Effector CD4-positive, alpha-beta T cell (primary cell): ENCODE measurements at regions not wholly inside any gene's neighbourhood (a gene's known extent, or its start where the extent isn't known, plus 50 kb on each side); places are given as distances from the start of the nearest gene placed in this dataset.
"Not testable (repeated sequence)": the region's sequence is repeated elsewhere in the genome, so short reads cannot be mapped to it uniquely, and the experiment has no call there.

ENCODE experiments used
- DNase-seq: peaks from one replicate; pipeline ENCODE4 v3.0.0-alpha.2; 2020

DNA sequence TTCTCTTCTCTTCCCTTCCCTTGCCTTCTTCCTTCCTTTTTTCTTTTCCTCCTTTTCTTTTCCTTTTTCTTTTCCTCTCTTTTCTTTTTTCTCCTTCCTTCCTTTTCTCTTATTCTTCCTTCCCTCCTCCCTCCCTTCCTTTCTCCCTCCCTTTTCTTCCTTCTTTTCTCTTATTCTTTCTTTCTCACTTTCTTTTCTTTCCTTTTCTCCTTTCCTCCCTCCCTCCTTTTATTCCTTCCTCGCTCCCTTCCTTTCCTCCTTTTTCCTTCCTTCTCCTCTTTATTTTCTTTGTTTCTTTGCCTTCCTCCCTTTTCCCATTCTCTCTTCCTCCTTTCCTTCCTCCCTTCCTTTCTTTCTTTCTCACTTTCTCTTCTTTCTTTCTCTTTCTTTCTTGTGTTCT, 146.1 kb downstream of the ZNF92 start:
- not testable (repeated sequence) for DNase-seq

GRCh38 chr7:65545465-65546161, 172.0 kb downstream of the ZNF92 start:
- DNase-seq: not testable (repeated sequence)

- not testable (repeated sequence) for DNase-seq
Observed at GRCh38 chr7:65549589-65550443, 176.2 kb downstream of the ZNF92 start.

DNA sequence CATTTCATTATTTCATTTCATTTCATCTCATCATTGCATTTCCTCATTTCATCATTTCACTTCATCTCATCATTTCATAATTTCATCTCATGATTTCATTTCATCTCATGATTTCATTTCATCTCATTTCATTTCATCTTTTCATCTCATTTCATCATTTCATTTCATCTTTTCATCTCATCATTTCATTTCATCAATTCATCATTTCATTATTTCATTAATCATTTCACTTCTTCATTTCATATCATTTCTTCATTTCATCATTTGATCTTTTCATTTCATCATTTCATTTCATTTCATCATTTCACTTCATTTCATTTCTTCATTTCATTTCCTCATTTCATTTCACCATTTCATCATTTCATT, 176.8 kb downstream of the ZNF92 start:
- not testable (repeated sequence) for DNase-seq

DNA sequence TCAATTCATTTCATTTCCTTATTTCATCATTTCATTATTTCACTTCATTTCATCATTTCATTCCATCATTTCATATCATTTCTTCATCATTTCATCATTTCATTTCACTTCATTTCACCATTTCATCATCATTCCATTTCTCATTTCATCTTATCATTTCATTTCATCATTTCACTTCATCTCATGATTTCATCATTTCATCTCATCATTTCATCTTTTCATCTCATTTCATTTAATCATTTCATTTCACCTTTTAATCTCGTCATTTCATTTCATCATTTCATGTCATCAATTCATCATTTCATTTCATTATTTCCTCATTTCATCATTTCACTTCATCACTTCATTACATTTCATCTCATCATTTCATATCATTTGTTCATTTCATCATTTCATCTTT, 177.4 kb downstream of the ZNF92 start:
- DNase-seq: not testable (repeated sequence)

DNA sequence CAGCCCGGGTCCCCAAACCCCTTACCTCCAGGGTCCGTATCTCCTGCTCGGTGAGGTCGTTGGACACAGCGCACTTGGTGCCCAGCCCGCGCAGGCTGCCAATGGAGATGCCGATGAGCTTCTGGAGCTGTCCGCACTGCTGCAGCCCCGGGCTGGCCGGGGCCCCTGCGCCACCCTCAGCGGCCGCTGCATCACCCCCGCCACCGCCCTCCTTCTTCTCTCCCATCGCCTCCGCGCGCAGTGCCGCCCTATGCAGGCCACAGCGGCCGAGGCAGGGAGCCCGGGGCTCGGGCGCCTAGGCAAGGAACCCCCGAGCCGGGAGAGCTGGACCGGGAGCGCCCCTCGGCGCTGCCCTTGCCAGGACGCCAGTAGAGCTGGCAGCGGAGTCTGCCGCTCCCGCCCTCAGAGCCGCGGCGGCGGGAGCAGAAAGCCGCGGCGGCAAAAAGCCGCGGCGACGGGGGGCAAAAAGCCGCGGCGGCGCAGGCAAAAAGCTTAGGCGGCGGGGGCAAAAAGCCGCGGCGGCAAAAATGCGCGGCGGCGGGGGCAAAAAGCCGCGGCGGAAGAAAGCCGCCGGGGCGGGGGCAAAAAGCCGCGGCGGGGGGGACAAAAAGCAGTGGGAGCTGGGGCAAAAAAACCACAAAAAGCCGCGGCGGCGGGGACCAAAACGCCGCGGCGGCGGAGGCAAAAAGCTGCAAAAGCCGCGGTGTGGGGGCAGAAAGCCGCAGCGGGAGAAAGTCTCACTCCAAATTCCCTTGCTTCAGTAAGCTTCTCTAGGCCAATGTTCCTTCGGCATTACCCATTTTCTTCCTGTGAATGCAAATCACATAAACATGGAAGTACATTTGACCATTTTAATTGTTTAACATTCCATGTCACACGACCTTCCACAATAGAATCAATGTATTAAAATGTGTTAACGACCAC, 181.2 kb downstream of the ZNF92 start:
- DNase-seq: not testable (repeated sequence)

GRCh38 chr7:65558584-65558983, 184.9 kb downstream of the ZNF92 start:
- DNase-seq: not testable (repeated sequence)

GRCh38 chr7:65561786-65562372, 188.2 kb downstream of the ZNF92 start:
- not testable (repeated sequence) for DNase-seq

GRCh38 chr7:65562522-65562921, 188.9 kb downstream of the ZNF92 start:
- not testable (repeated sequence) for DNase-seq

DNA sequence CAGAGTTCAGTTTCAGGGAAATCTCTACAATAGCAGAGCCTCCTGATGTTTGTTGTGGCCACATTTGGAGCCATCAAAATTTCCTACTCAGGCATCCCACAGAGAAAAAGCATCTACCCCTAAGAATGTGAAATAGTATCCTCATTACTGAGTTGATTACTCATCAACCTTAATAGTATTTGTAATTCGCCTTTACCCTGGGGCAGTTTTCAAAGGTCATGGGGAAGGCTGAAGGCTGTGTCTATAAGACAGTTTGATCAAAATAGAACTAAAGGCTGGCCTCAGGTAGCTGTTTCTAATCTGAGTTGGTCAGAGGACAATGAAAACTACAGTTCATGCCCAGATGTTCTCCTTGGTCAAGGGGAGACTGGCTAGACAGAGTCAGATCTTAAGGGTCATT, 189.7 kb downstream of the ZNF92 start:
- not testable (repeated sequence) for DNase-seq

- DNase-seq: not testable (repeated sequence)
Observed at GRCh38 chr7:65568226-65568625, 194.6 kb downstream of the ZNF92 start.

DNA sequence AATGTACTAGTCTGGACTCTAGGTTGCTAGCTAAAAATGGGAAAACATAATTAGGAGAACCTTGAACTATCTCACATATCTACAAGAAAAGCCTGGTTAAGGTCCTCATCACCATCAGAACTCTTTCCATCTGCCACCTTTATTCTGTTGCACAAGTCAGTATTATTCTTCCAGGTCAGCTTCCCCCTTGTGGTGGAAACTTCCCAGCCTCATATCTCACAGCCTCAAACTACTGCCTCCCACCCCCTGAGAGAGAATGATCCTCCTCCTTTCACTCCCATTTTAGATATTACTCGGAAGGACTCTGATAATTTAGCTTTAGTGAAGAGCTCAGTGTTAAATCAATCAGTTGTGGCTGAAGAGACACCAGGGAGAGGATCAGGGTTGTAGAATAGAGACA, 197.3 kb downstream of the ZNF92 start:
- not testable (repeated sequence) for DNase-seq

GRCh38 chr7:65572581-65572980, 198.9 kb downstream of the ZNF92 start:
- not testable (repeated sequence) for DNase-seq

DNA sequence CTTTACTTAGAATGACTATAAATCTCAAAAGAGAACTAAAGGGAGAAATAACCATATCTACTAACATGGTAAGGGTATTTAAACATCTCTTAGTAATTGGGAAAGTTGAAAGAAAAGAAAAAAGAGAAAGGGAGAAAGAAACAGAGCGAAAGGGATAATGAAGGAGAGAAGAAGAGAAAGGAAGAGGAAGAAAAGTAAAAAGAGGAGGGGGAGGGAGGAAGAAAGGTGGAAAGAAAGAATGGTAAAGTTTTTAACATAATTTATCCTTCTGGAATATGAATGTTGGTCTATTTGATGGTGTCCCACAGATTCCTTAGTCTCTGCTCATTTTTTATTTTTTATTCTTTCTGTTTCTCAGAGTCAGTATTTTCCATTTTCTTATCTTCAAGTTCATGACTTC, 202.7 kb downstream of the ZNF92 start:
- DNase-seq: not testable (repeated sequence)

DNA sequence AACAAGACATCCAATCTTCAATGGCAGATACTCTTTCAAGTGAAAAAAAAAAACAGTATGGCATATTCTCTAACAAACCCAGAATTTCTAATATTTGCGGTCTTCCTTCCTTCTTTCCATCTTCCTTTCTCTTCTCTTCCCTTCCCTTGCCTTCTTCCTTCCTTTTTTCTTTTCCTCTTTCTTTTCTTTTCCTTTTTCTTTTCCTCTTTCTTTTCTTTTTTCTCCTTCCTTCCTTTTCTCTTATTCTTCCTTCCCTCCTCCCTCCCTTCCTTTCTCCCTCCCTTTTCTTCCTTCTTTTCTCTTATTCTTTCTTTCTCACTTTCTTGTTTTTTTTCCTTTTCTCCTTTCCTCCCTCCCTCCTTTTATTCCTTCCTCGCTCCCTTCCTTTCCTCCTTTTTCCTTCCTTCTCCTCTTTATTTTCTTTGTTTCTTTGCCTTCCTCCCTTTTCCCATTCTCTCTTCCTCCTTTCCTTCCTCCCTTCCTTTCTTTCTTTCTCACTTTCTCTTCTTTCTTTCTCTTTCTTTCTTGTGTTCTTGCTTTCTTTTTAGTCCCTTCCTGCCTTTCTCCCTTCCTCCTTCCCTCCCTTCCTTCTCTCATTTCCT, 209.0 kb downstream of the ZNF92 start:
- not testable (repeated sequence) for DNase-seq

DNA sequence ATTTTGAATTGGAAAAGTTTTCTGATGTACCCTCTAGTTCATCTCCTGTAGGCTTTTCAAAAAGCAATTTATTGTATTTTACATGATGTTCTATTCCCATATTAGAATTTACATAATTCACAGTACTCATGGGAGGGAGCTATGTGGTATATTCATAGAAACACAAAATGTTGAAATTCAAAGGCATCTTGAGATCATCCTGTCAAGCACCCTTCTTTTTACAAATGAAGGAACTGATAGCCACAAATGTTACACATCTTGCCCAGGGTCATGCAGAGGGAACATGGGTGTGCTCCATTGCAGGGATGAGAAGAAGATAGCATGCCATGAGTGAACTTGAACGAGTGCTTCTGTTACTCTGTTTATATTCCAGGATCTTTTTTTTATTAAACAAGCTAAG, 228.8 kb downstream of the ZNF92 start:
- DNase-seq: not testable (repeated sequence)

DNA sequence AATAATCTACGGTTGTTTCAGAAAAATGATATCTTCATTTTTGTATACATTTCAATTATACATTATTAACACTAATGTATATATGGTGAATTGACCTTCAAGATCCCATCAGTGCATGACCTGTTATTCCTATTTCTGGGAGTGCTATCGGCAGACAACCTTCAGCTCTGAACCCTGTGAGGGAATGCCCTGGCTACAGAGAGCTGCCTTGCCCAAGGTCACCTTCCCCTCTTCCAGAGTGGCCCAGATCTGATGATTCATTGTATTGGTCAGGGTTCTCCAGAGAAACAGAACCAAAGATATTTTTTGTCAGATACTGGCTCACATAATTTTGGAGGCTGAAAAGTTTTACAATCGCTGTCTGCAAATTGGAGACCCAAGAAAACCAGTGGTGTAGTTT, 235.5 kb downstream of the ZNF92 start:
- no peak for DNase-seq

DNA sequence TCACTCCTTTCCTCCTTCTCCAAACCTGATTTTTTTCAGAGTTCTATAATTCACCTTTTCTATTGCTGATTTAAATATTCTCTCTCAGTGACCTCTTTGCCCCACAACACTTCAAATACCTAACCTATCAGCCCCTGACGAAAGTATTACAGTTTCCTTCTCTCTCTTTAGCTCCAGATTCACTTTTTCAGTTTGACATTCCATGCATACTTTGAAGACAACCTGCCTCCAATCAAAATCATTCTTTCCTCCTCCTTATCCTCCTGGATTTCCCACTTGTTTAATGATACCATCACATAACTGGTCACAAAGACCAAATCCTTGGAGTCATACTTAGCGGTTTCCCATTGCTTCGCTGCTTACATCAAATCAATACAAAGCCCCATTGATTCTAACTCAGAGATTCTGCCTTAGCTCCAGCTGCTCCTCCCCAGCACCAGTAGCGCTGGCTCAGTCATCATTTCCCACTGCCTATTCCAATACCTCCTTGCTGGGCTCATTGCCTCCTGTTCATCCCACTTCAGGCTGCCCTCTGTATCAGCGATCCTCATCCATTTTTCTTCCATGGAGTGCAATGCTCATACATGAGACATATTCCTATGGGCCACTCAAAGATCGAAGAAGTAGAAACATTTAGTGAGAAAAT, 240.1 kb downstream of the ZNF92 start:
- not testable (repeated sequence) for DNase-seq

DNA sequence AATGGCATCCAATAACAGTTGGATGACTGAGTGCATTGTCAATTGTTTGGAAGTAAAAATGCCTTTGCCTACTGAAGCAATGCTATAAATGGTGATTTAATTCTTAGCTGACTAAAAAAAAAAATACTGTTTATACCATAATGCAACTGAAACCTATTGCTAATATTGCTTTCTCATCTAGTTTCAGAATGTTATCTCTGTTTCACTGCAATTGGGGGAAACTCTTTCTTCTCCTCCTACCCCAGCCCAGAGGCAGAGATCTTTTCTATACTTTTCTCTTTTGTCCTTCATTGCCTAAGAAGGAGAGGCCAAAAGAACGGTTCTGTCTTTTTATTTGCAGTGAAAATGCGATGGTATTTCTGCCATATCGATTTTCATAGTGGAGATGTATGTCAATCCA, 242.5 kb downstream of the ZNF92 start:
- not testable (repeated sequence) for DNase-seq

DNA sequence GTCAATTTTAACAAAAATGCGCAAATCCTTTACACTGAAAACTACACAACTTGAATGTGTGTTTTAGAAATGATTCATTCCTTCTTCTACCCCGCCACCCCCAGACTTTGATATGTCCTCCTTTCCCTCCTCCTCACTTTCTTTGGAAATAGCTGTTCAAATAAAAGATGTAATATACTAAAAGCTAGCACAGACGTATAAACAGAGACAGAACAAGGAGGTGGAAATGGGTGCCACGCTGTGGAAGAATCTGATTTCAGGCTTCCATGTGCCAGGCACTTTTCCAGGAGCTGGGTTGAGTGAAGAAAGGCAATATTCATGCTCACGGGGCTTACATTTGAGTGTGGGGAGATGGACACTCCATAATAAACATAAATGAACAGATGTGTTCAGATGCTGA, 246.6 kb downstream of the ZNF92 start:
- not testable (repeated sequence) for DNase-seq

- peak; percentile 31 for DNase-seq
Observed at GRCh38 chr7:65621580-65622201, 248.0 kb downstream of the ZNF92 start.
